Astrocyte of the cerebellum (primary cell): ENCODE measurements at regions not wholly inside any gene's neighbourhood (a gene's known extent, or its start where the extent isn't known, plus 50 kb on each side); places are given as distances from the start of the nearest gene placed in this dataset.

Experiments used
- DNase-seq: peaks from one replicate; pipeline ENCODE4 v3.0.0-alpha.2; 2011; ENCODE audit warnings: low read depth
- H3K4me3 ChIP-seq: 2 replicates; pipeline ENCODE4 v1.5.1; 2011; ENCODE audit warnings: mild to moderate bottlenecking, low read depth, low read length, moderate library complexity
- in situ Hi-C: cut with HindIII; loops from 2 replicates; pipeline ENCODE4 v1.10.0; 2017; ENCODE audit warnings: low sequenced_read_pairs
- TF ChIP-seq, protein P1 (sequence below): IDR thresholded peaks from 2 replicates; pipeline ENCODE4 v1.5.1; 2012; ENCODE audit warnings: low read length, low read depth, moderate library complexity, mild to moderate bottlenecking; ENCODE audit errors: missing control alignments

DNA sequence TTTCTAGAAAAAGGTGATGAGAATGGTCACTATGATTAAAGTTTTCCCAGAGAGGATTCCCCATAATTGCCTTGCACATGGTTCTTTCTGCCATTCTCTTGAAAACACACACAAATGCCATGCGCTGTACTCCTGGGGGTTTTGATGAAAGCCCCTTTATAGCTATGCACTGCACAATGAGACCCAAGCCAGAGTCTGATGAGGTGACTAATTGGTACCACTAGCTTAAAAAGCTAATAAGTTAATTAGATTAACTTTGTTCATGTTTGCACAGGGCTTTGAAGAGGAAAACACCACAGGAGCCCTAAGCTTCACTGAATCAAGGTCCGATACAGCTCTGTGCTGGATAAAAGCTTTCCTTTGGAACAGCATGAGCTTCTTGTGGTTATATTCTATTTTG lies 132.2 kb downstream of the NKX6-1 start:
- in situ Hi-C loops: no loop called here
- no peak overlapping the region for H3K4me3 ChIP-seq
- DNase-seq: no peak
- TF ChIP-seq, protein P1, sequence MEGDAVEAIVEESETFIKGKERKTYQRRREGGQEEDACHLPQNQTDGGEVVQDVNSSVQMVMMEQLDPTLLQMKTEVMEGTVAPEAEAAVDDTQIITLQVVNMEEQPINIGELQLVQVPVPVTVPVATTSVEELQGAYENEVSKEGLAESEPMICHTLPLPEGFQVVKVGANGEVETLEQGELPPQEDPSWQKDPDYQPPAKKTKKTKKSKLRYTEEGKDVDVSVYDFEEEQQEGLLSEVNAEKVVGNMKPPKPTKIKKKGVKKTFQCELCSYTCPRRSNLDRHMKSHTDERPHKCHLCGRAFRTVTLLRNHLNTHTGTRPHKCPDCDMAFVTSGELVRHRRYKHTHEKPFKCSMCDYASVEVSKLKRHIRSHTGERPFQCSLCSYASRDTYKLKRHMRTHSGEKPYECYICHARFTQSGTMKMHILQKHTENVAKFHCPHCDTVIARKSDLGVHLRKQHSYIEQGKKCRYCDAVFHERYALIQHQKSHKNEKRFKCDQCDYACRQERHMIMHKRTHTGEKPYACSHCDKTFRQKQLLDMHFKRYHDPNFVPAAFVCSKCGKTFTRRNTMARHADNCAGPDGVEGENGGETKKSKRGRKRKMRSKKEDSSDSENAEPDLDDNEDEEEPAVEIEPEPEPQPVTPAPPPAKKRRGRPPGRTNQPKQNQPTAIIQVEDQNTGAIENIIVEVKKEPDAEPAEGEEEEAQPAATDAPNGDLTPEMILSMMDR: no peak

GRCh38 chr4:84366161-84366560 lies 132.9 kb downstream of the NKX6-1 start:
- no peak overlapping the region for H3K4me3 ChIP-seq
- DNase-seq: peak; percentile 31
- TF ChIP-seq, protein P1: no peak
- in situ Hi-C loops: no loop called here

DNA sequence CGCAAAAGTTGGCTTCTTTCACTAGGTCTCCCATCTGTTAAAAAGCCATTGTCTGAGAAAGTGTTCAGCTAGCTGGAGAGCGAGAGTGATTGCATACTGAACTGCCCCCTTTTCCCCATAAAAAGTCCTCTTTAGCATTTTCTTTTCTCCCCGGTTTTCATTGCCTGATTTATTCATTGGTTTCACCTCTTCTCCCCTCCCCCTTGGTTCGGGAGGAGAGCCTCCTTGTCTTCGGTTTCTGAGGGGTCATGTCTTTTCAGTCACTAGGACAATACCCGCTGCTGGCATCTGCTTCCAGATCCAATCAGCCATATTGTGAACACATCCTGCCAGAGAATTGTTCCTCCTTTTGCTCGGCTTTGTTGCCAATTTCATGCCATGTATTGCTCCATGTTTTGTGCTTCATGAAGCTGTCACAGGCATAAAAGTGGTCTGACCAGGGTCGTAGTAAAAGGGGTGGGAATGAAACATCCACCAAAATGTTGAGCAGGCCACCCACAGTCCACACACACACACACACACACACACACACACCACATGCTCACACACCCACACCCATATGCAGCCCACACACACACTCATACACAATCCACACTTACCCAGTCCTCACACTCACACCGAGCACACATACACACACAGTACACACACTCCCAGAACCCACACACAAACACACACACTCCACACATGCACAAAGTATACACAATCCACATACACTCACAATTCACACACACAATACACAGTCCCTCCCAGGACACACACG lies 136.0 kb downstream of the NKX6-1 start:
- TF ChIP-seq, protein P1: no peak
- no peak overlapping the region for H3K4me3 ChIP-seq
- DNase-seq: no peak
- in situ Hi-C loops: no loop called here

DNA sequence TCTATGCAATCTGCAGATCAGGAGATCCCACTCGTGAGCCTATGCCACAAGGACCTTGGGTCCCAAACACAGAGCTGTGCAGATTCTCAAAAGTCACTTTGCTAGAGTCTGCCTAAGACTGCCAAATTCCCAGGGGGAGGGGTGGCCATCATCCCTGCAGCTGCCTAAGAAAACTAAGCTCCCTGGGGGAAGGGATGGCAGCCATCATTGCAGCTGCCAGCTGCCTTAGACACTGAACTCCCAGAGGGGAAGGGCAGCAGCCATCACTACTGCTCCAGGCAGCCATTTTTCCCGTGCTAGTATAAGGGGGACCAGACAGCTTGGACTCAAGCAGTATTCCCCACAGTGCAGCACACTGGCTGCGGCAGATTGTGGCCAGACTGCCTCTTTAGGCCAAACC lies 156.9 kb downstream of the NKX6-1 start:
- TF ChIP-seq, protein P1: no peak
- in situ Hi-C loops: no loop called here
- no peak overlapping the region for H3K4me3 ChIP-seq
- no peak for DNase-seq

GRCh38 chr4:84341559-84341958 lies 157.5 kb downstream of the NKX6-1 start:
- TF ChIP-seq, protein P1: no peak
- H3K4me3 ChIP-seq: no peak overlapping the region
- DNase-seq: no peak
- in situ Hi-C loops: no loop called here

DNA sequence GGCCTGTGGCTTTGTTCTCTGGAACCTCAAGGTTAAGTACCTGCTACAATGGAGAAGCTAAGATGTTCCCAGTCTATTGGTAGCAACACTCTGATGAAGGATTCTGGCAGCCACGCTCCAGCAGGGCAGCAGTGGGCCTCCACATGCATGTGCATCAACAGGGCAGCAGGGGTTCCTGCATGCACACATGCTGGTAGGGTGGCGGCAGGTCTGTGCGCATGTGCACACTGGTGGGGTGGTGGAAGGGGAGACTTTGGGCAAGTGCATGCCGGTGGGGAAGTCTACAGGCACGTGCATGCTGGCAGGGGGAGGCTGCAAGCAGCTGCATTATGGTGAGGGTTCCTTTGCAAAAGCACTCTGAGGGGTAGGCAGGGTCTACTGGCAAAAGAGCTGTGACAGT lies 160.7 kb downstream of the NKX6-1 start:
- DNase-seq: no peak
- no peak overlapping the region for H3K4me3 ChIP-seq
- in situ Hi-C loops: no loop called here
- TF ChIP-seq, protein P1: no peak
